ENCODE measurements at regions not wholly inside any gene's neighbourhood (a gene's known extent, or its start where the extent isn't known, plus 50 kb on each side); places are given as distances from the start of the nearest gene placed in this dataset.

GRCh38 chr2:204012072-204012653 is 75.6 kb downstream of the ICOS start:
- no peak for TF ChIP-seq CTCF (conservative IDR thresholded peaks at IDR 0.05; ENCODE audit: low read length)
- TF ChIP-seq EZH2phosphoT487 (IDR thresholded peaks at IDR 0.05; ENCODE audit: borderline replicate concordance, low read depth, low read length): no peak
